ENCODE measurements at regions not wholly inside any gene's neighbourhood (a gene's known extent, or its start where the extent isn't known, plus 50 kb on each side); places are given as distances from the start of the nearest gene placed in this dataset.

DNA sequence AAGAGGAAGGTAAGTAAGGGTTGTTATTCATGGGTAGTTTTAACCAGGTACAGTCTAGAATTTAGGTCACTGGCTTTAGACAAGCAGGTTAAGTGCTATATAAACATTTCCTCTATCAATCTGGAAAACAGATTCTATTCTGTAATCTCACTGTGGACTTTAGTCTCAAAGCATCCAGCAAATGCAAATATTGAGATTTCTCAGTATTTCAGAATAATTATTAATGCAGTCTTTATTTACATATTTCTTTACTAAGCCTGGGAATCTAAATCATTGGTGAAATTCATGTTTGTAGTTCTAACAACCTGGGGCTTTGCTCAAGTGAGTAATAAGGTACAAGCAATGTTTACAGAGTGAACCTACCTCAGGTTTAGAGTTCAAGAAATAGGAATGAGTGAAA is 61.9 kb downstream of the SLC41A2 start:
- no peak for ATAC-seq
- no peaks in the 10 kb centered on the region for H3K4me1 ChIP-seq
- H3K27ac ChIP-seq: no peak overlapping the region
- intact Hi-C loops (cut with DNase I; ENCODE audit: low total_unique reads) (no loop called here), in situ Hi-C loops (cut with MboI; ENCODE audit: low sequenced_read_pairs in 4 of 4) (no loop called here)
- TF ChIP-seq POLR2A (IDR thresholded peaks at IDR 0.05): no peak
- TF ChIP-seq, protein P1, sequence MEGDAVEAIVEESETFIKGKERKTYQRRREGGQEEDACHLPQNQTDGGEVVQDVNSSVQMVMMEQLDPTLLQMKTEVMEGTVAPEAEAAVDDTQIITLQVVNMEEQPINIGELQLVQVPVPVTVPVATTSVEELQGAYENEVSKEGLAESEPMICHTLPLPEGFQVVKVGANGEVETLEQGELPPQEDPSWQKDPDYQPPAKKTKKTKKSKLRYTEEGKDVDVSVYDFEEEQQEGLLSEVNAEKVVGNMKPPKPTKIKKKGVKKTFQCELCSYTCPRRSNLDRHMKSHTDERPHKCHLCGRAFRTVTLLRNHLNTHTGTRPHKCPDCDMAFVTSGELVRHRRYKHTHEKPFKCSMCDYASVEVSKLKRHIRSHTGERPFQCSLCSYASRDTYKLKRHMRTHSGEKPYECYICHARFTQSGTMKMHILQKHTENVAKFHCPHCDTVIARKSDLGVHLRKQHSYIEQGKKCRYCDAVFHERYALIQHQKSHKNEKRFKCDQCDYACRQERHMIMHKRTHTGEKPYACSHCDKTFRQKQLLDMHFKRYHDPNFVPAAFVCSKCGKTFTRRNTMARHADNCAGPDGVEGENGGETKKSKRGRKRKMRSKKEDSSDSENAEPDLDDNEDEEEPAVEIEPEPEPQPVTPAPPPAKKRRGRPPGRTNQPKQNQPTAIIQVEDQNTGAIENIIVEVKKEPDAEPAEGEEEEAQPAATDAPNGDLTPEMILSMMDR (IDR thresholded peaks at IDR 0.05 in 4 of 5, conservative IDR thresholded peaks at IDR 0.05 in 1 of 5): no peak
- H3K36me3 ChIP-seq: no peaks in the 10 kb centered on the region
- DNase-seq: no peak
- H3K4me3 ChIP-seq: no peak overlapping the region
- H3K27me3 ChIP-seq: no peaks in the 10 kb centered on the region
- H3K9me3 ChIP-seq: no peaks in the 10 kb centered on the region

DNA sequence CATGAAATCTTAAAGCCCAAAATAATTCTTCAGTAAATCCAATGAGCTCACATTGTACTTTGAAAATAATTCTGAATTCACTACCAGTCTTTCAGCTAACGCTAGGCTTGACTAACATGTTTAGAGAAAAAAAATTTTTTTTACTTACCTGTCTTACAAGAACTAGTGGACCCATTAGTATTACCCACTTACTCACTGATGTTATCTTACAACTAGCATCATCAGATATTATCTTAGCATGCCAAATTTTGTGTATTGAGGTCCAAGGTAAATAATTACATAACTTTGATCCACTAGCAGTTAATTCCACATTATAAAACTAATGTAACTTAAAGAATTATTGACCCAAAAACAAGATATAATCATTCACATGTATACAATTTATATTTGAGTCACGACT is 62.7 kb downstream of the SLC41A2 start:
- intact Hi-C loops (cut with DNase I; ENCODE audit: low total_unique reads): no loop called here
- in situ Hi-C loops (cut with MboI; ENCODE audit: low sequenced_read_pairs in 4 of 4): no loop called here
- no peak for ATAC-seq

DNA sequence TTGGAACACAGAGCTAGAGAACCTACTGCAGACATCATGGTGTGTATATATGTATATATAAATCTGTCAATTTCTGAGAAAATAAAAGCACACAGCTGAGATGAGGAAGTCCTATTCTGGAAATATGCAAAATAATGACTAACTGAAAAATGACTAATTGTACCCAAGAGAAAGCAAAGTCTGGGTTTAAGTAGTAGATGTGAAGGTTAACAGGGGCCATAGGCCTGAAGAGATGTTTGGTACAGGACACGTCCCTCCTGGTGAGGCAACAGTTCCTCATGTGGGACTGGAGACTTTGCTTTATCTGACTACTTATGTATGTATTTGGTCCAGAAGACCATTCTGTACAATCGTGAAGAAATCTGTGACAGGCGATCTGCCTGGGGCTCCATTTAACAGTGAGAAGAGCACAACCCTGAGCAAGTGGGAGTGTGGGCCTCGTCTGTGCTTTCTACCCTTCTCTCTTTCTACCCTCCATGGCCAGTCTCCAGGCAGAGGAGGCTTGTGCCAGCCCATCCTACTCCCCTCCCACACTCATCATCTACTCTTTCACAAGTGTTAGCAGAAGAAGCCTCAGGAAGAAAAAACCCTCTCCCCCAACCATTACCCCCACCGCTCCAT is 67.5 kb downstream of the SLC41A2 start:
- ATAC-seq (no peak), DNase-seq (no peak)
- Histone ChIP-seq H3K9me3 (no peaks in the 10 kb centered on the region), H3K27me3 (no peaks in the 10 kb centered on the region), H3K27ac (no peak overlapping the region), H3K4me3 (no peak overlapping the region), H3K36me3 (no peaks in the 10 kb centered on the region), H3K4me1 (no peaks in the 10 kb centered on the region)
- TF ChIP-seq POLR2A (IDR thresholded peaks at IDR 0.05): no peak
- TF ChIP-seq, protein P1 (IDR thresholded peaks at IDR 0.05 in 4 of 5, conservative IDR thresholded peaks at IDR 0.05 in 1 of 5): no peak
- intact Hi-C loops (cut with DNase I; ENCODE audit: low total_unique reads): no loop called here
- in situ Hi-C loops (cut with MboI; ENCODE audit: low sequenced_read_pairs in 4 of 4): no loop called here

More for the DNA sequence above, 62.7 kb downstream of the SLC41A2 start:
- TF ChIP-seq POLR2A (IDR thresholded peaks at IDR 0.05): no peak
- TF ChIP-seq, protein P1 (IDR thresholded peaks at IDR 0.05 in 4 of 5, conservative IDR thresholded peaks at IDR 0.05 in 1 of 5): no peak
- no peak overlapping the region for H3K27ac ChIP-seq
- no peaks in the 10 kb centered on the region for H3K36me3 ChIP-seq
- no peaks in the 10 kb centered on the region for H3K27me3 ChIP-seq
- H3K9me3 ChIP-seq: no peaks in the 10 kb centered on the region
- no peaks in the 10 kb centered on the region for H3K4me1 ChIP-seq
- H3K4me3 ChIP-seq: no peak overlapping the region
- no peak for DNase-seq

DNA sequence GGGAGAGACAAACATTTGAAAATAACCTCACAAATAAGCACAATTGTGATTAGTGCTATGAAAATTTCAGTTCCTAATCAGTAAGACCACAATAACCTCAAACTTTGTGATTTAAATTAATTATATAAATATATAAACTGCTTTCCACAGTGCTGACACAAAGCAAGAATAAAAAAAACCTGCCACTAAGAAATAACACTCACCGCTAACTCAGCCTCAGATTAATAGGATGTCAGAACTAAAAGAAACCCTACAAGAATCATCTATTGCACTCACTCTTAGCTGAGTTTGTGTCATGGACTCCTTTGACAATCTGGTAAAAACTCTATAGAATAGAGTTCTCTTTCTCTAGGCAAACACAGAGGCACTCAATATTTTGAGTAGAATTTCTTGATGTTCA is 68.4 kb downstream of the SLC41A2 start:
- H3K4me3 ChIP-seq: no peak overlapping the region
- TF ChIP-seq, protein P1 (IDR thresholded peaks at IDR 0.05 in 4 of 5, conservative IDR thresholded peaks at IDR 0.05 in 1 of 5): no peak
- no peak for TF ChIP-seq POLR2A (IDR thresholded peaks at IDR 0.05)
- no peaks in the 10 kb centered on the region for H3K9me3 ChIP-seq
- H3K4me1 ChIP-seq: no peaks in the 10 kb centered on the region
- H3K36me3 ChIP-seq: no peaks in the 10 kb centered on the region
- ATAC-seq (no peak), DNase-seq (no peak)
- H3K27me3 ChIP-seq: no peaks in the 10 kb centered on the region
- no peak overlapping the region for H3K27ac ChIP-seq
- intact Hi-C loops (cut with DNase I; ENCODE audit: low total_unique reads) (no loop called here), in situ Hi-C loops (cut with MboI; ENCODE audit: low sequenced_read_pairs in 4 of 4) (no loop called here)

DNA sequence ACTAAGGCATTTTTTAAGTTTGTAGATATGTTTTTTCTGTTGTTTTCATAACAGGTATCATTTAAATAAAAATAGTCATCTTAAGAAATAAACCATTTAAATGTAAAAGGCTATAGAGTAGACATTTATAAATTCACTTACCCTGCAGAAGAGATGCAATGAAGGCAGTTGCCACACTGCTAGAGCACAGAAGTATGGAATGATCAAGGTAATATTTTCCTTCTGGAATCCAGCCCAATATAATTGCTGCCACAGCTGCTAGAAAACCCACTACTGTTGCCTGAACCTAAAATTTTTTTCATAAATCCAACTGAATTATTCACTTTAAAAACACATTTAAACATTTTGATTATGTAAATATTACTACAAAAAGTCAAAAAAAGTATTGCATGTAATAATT is 69.2 kb downstream of the SLC41A2 start:
- Histone ChIP-seq H3K36me3 (no peaks in the 10 kb centered on the region), H3K4me1 (no peaks in the 10 kb centered on the region), H3K27me3 (no peaks in the 10 kb centered on the region), H3K27ac (no peak overlapping the region), H3K4me3 (no peak overlapping the region), H3K9me3 (no peaks in the 10 kb centered on the region)
- intact Hi-C loops (cut with DNase I; ENCODE audit: low total_unique reads): no loop called here
- in situ Hi-C loops (cut with MboI; ENCODE audit: low sequenced_read_pairs in 4 of 4): no loop called here
- ATAC-seq (no peak), DNase-seq (no peak)
- TF ChIP-seq, protein P1 (IDR thresholded peaks at IDR 0.05 in 4 of 5, conservative IDR thresholded peaks at IDR 0.05 in 1 of 5): no peak
- TF ChIP-seq POLR2A (IDR thresholded peaks at IDR 0.05): no peak

Data from gastrocnemius medialis (tissue), 4 donors.